HG03521 (cell line): ENCODE measurements at regions not wholly inside any gene's neighbourhood (a gene's known extent, or its start where the extent isn't known, plus 50 kb on each side); places are given as distances from the start of the nearest gene placed in this dataset.

Experiments
- ATAC-seq: cut with Tn5 transposase; IDR thresholded peaks from one replicate; pipeline ENCODE4 v1.9.1; 2021; ENCODE audit warnings: mild to moderate bottlenecking, moderate library complexity; ENCODE audit not compliant: unreplicated experiment

GRCh38 chr11:130727157-130728119 is 188.8 kb downstream of the SNX19 start:
- no peak for ATAC-seq

- no peak for ATAC-seq
Observed at GRCh38 chr11:130728185-130729180, 187.8 kb downstream of the SNX19 start.

DNA sequence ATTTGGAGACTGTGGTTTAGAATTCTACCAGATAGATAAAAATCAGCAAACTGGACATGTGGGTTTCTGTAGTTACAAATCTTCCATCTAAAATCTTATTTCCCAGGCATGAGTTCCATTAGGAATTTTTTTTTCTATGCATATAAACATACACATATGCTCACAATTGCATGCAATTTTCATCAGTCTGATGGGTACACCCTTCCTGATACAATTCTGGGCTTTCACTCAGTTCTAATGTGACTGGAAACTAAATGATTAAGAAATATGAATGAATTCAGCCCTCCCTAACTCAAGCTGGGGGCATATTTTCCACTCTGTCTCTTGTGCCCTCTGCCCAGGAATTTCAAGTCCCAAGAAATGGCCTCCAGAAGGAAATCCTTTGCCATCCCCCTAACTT is 187.1 kb downstream of the SNX19 start:
- no peak for ATAC-seq

DNA sequence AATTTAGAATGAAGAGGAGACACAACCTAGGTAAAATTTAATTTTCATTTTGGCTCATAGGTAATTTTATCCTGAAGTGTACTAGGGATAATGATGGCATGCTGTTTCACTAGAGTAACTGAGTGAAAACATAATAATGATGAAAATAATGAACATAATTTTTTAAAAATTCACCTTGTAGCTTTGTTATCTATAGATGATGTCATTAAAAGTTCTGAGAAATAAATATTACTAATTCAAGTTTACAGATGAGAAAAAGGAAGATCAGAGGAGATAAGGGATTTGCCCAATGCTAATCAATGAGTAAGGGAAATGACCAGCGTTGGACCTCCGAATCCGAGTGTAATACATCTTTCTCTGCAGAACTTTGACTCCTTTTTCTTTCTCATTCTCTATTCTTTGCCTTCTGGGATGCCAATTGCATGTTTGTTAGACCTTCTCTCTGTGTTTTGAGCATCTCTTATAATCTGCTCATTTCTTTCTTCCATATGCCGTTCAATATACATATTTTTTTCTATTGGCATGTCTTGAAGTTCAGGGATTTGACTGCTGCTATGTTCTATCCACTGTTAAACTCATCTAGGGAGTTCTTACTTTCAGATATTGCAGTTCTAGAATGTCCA is 186.5 kb downstream of the SNX19 start:
- no peak for ATAC-seq

DNA sequence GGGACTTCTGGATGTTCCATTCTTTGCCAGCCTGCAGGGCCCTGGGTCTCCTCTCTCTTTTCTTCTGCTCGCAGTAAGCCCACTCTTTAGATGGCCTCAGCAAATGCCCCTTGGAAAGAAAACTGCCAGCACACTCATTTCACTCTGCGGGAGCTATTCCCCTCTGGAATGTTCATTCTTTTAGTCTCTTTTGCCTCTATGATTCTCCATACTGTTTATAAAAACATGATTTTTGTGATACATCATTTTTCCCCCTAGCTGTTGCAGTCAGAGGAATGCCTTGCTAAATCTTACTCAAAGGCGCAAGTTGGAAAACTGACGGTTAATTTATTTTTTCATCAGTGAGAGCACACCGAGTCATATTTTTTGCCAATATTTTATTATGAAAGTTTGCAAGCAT is 184.9 kb downstream of the SNX19 start:
- ATAC-seq: no peak

DNA sequence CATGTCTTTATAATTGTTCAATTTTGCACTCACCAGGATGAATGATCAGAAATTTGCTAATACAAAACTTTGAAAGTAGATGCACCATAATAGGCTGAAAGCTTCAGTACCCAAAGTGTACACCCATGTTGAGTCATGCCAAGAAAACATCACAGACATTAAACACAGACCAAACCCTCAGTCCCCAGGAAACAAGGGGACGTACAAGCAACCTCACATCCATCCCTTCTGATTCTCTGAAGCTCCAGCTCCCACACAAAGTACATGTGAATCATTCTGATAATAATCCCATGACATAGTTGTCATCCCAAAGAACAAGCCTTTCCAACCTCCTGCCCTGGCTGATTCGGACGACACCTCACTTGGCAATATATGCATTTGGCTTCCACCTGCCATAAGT is 183.8 kb downstream of the SNX19 start:
- ATAC-seq: no peak

- ATAC-seq: no peak
Observed at GRCh38 chr11:130737041-130737830, 179.0 kb downstream of the SNX19 start.

DNA sequence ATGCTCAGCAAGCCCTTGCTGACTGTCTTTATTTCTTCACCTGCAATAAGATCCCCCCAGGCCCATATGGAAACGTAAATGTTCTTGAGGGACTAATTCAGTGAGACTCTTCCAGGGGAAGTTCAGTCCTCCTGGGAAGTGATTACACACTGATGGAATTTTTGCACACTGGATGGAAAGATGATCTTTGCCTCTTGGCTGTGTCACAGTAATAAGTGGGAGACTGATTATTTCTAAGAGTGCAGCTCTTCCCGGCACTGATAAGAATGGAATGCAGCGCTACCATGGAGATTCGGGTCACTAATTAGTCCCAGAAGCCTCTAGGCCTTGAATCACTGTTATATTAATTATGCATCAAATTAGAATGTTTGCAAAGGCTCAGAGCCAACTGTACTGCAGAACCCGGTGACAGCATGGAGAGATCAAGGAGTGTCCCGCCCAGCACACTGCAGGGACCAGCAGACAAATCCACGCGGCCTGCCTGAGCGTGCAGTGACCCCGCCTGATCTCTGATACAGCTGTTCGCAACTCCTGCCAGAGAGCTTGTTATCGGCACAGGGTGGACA is 178.3 kb downstream of the SNX19 start:
- no peak for ATAC-seq

GRCh38 chr11:130738611-130739010 is 177.7 kb downstream of the SNX19 start:
- ATAC-seq: no peak

DNA sequence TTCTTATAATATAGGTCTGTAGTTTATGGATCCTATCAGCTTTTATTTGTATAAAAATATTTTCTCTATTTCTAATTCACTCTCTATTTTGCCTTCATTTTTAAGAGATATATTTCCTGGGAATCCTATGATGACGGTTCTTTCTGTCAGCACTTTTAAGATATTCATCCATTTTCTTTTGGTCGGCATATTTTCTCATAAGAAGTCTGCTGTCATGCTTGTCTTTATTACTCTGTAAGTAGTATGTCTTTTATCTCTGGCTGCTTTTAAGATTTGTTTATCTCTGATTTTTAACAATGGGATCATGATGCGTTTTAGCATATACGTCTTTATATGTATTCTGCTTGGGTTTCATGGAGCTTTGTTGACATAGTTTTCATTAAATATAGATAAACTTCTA is 175.5 kb downstream of the SNX19 start:
- ATAC-seq: no peak

DNA sequence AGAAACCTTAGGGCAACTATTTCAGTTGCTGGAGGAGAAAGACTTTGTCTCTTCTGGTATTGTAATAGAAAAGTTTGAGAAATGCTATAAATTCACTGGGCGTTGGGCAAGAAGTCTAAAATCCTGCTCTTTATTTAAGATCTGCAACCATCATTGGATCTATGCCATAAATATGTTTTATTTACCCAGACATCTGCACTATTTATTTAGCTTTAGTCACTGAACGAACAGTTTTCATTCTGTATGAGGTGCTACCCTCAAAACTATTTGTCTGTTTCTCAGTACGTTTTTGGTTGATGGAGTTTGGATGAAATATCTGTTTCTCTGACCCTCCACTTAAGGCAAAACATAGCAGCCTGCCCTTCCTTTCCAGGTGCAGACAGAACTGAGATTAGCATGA is 171.5 kb downstream of the SNX19 start:
- no peak for ATAC-seq

- no peak for ATAC-seq
Observed at GRCh38 chr11:130749216-130749615, 167.1 kb downstream of the SNX19 start.

DNA sequence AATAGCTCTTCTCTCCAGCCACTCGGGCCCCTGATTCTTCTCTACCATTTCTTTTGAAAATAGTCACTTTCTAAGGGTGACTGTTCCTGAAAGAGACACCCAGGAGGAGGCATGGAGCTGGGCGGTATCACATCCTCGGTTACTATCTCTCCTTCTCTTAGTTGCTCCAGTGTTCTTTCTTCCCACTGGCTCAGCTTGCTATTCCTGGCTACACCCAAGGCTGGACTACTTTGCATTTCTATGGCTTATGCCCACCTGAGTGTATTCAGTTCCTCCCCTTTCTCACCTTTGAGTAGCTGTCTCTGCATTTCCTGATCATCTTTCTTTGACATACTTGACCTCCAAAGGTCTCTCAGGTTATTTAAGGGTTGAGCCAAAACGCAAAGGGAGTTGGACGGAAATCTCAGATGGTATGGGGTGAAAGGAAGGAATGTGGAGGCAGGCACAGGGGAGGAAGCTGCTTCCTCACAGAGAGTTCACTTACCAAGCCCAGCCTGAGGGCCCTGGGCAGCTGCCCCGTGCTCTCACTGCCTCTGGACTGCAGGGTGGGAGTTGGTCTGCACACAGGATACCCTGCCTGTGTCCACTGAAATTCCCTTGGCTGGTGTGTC is 155.7 kb downstream of the SNX19 start:
- ATAC-seq: no peak

DNA sequence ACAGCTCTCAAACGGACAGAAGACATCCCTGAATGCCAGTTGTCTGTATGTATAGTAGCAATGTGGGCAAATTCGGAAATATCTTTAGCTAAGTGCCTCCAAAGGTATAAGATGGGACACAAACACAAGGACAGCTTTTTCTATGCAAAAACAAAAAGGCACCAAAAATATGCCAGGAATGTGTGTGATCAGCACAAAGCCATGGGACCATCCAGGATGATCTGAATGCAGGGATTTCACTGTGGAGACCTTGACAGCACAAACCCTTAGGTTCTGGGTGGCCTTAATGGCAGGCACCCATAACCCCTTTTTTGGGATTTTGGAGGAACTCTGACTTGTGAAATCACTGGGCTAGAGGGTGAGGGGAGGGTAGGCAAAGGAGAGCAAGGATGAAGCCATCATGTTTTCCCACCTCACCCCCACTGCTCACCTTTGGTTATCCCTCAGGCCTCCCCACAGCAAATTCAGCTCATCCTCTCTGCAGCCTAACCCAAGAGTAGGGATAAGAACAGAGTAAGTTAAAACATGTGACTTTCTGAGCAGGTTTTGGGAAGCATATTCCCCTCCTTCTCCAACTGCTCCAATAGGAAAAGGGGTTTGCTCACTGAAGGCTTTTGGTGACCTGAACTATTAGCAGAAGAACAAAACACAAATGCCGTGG is 154.6 kb downstream of the SNX19 start:
- ATAC-seq: no peak

DNA sequence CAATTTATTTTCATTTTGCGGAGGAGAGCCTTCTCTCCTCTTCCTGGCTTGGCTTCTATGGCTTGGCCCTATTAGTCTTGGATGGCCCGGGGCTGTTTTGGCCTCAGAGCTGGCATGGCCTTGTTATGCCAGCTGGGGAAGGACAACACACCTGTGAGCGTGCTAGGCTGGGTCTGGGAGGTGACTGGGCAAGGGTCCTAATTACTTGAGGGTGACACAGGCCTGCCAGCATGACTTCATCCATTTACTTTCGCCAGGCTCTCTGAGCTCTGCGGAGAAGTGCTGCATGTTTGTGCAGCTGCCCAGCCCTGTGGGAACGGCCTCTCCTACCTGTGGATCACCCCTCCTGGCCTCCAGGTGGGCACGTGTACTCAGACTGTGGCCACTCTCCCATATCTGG is 153.6 kb downstream of the SNX19 start:
- ATAC-seq: no peak

DNA sequence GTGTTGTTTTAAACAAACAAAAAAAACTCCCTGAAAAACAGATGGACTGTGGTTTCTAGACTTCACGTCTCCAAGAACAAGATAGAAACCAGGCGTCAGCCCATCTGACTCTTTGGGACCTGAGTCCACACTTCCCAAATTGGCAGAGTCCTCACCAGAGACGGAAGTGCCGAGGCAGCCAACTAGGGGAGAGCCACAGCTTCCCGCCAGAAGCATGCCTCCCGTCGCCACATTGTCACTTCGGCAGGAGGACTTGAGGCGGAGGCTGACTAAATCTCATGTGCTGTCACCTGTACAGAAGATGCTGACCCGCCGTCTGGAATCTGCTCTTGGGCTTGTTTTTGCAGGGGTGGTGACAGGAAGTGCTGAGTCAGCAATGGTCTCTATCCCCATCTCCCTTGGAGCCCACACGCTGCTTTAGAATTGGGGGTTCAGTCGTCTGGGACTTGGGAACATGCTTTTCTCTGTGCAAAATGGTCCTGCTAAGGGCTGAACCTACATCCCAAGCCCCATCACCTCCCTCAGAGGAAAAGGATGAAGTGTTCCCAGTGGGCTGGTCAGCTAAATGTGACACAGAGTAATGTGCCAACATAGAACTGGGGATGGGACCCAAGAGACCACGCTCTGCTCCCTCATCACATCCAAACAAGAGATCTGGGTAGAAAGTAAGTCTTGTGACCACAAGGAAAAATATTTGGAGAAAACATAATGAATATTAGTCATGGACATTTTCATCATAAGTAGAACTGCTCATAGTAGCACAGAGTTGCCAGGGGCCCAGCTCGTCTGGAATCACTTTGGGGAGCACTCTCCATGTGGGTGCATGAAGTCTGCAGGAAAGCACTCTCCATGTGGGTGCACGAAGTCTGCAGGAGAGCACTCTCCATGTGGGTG is 152.9 kb downstream of the SNX19 start:
- no peak for ATAC-seq

GRCh38 chr11:130765406-130765805 is 150.9 kb downstream of the SNX19 start:
- no peak for ATAC-seq
